ENCODE measurements at regions not wholly inside any gene's neighbourhood (a gene's known extent, or its start where the extent isn't known, plus 50 kb on each side); places are given as distances from the start of the nearest gene placed in this dataset.

- no peak for DNase-seq (ENCODE audit: low read depth)
- H3K4me3 ChIP-seq (ENCODE audit: low read depth, low read length) = no peak overlapping the region
- TF ChIP-seq, protein P1, sequence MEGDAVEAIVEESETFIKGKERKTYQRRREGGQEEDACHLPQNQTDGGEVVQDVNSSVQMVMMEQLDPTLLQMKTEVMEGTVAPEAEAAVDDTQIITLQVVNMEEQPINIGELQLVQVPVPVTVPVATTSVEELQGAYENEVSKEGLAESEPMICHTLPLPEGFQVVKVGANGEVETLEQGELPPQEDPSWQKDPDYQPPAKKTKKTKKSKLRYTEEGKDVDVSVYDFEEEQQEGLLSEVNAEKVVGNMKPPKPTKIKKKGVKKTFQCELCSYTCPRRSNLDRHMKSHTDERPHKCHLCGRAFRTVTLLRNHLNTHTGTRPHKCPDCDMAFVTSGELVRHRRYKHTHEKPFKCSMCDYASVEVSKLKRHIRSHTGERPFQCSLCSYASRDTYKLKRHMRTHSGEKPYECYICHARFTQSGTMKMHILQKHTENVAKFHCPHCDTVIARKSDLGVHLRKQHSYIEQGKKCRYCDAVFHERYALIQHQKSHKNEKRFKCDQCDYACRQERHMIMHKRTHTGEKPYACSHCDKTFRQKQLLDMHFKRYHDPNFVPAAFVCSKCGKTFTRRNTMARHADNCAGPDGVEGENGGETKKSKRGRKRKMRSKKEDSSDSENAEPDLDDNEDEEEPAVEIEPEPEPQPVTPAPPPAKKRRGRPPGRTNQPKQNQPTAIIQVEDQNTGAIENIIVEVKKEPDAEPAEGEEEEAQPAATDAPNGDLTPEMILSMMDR (IDR thresholded peaks at IDR 0.05; ENCODE audit: insufficient read depth, low read depth, low read length, missing control alignments) = no peak
Measured at GRCh38 chr6:139586273-139586672, 211.8 kb upstream of the CITED2 start.

- DNase-seq (ENCODE audit: low read depth) = no peak
- TF ChIP-seq, protein P1 (IDR thresholded peaks at IDR 0.05; ENCODE audit: insufficient read depth, low read depth, low read length, missing control alignments) = no peak
- no peak overlapping the region for H3K4me3 ChIP-seq (ENCODE audit: low read depth, low read length)
Measured at GRCh38 chr6:139584599-139584998, 210.2 kb upstream of the CITED2 start.

GRCh38 chr6:139583420-139583819 is 209.0 kb upstream of the CITED2 start:
- H3K4me3 ChIP-seq (ENCODE audit: low read depth, low read length) = no peak overlapping the region
- DNase-seq (ENCODE audit: low read depth) = no peak
- TF ChIP-seq, protein P1 (IDR thresholded peaks at IDR 0.05; ENCODE audit: insufficient read depth, low read depth, low read length, missing control alignments) = no peak

DNA sequence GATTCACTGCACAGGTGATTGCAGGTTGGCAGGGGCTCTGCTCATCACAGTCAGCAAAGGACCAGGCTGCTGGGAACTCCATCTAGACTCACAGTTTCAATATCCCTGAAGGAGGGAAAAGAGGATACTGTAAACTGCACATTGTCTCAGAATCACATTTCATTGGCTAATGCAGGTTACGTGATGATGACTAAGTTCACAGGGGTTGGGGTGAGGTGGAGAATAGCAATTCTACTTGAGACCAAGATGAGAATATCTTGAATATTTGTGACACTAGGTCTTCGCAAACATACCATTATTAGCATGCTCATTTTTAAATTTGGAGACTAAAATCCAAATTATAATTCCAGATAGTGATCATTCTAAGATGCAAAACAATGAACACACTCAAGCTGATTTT is 208.5 kb upstream of the CITED2 start:
- no peak for DNase-seq (ENCODE audit: low read depth)
- TF ChIP-seq, protein P1 (IDR thresholded peaks at IDR 0.05; ENCODE audit: insufficient read depth, low read depth, low read length, missing control alignments) = no peak
- H3K4me3 ChIP-seq (ENCODE audit: low read depth, low read length) = no peak overlapping the region

GRCh38 chr6:139581485-139581865 is 207.0 kb upstream of the CITED2 start:
- H3K4me3 ChIP-seq (ENCODE audit: low read depth, low read length) = no peak overlapping the region
- DNase-seq (ENCODE audit: low read depth) = no peak
- TF ChIP-seq, protein P1 (IDR thresholded peaks at IDR 0.05; ENCODE audit: insufficient read depth, low read depth, low read length, missing control alignments) = no peak

DNA sequence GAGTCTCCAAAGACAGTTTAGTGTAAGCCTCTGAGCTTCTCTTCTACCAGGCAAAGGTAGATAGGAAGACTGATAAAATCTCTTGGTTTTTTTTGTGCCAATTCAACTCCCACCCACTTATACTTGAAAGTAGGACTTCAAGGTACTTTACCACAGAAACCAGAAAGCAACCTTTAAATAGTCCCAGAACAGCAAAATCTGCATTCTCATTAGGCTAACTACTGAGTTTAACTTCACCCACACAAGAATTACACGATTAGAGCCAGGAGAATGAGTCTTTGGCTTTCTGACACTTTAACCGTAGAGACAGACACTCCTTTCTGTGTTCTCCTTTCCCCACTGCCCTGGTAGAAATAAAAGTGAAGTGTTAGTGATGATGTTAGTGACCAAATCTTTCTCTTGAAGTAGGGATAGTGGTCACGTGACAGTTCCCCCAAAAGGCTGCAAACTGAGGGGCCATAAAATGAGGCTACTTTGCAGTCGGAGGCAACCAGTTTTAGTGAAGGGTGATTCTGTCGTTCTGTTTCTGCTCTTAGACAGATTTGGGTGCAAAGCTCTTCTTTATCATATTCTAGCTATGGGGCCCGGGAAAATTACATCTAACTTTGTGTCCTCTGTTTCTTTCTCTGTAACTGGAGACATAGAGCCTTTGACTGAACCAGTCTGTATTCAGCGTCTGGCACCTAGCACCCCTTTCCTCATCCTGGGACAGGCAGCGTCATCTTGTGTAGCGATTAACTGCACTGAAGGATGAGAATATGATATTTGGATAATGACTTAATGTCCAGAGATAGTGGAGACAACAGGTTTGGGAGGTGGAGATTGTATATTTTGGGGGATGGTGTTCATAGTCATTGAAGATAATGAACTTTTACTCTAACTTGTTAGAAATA is 206.4 kb upstream of the CITED2 start:
- TF ChIP-seq, protein P1 (IDR thresholded peaks at IDR 0.05; ENCODE audit: insufficient read depth, low read depth, low read length, missing control alignments) = no peak
- no peak overlapping the region for H3K4me3 ChIP-seq (ENCODE audit: low read depth, low read length)

More for the DNA sequence above, 206.4 kb upstream of the CITED2 start:
- DNase-seq (ENCODE audit: low read depth) = peak; percentile 66

Measured in GM12865 (cell line).